ENCODE measurements at regions not wholly inside any gene's neighbourhood (a gene's known extent, or its start where the extent isn't known, plus 50 kb on each side); places are given as distances from the start of the nearest gene placed in this dataset.

- Histone ChIP-seq H3K9me3 (ENCODE audit: low read depth, low read length) (no peaks in the 10 kb centered on the region), H3K4me3 (no peak overlapping the region), H3K27ac (no peak overlapping the region), H3K9ac (ENCODE audit: insufficient read length) (no peak overlapping the region), H3K36me3 (ENCODE audit: insufficient read depth, low read length) (no peaks in the 10 kb centered on the region)
- TF ChIP-seq POLR2AphosphoS5 (IDR thresholded peaks at IDR 0.05; ENCODE audit: borderline replicate concordance, low read depth, low read length), result no peak
- no peak for TF ChIP-seq EZH2 (IDR thresholded peaks at IDR 0.05)
- no peak for TF ChIP-seq FOXP2 (optimal IDR thresholded peaks at IDR 0.05; ENCODE audit: control extremely low read depth, extremely low read length, insufficient read depth)
- no peak for DNase-seq (ENCODE audit: low read depth, low spot score)
Measured at GRCh38 chr6:164693944-164694343, 615.5 kb downstream of the C6orf118 start.

- H3K27ac ChIP-seq, result no peak overlapping the region
- H3K36me3 ChIP-seq (ENCODE audit: insufficient read depth, low read length), result no peaks in the 10 kb centered on the region
- no peaks in the 10 kb centered on the region for H3K9me3 ChIP-seq (ENCODE audit: low read depth, low read length)
- no peak overlapping the region for H3K4me3 ChIP-seq
- no peak overlapping the region for H3K9ac ChIP-seq (ENCODE audit: insufficient read length)
- DNase-seq (ENCODE audit: low read depth, low spot score), result no peak
- TF ChIP-seq EZH2 (IDR thresholded peaks at IDR 0.05), result no peak
- TF ChIP-seq FOXP2 (optimal IDR thresholded peaks at IDR 0.05; ENCODE audit: control extremely low read depth, extremely low read length, insufficient read depth), result no peak
- TF ChIP-seq POLR2AphosphoS5 (IDR thresholded peaks at IDR 0.05; ENCODE audit: borderline replicate concordance, low read depth, low read length), result no peak
Measured at GRCh38 chr6:164692772-164693510, 616.5 kb downstream of the C6orf118 start.

GRCh38 chr6:164690702-164691500 is 618.5 kb downstream of the C6orf118 start:
- DNase-seq (ENCODE audit: low read depth, low spot score), result no peak
- no peaks in the 10 kb centered on the region for H3K9me3 ChIP-seq (ENCODE audit: low read depth, low read length)

GRCh38 chr6:164690241-164690640 is 619.2 kb downstream of the C6orf118 start:
- H3K27ac ChIP-seq, result no peak overlapping the region
- no peak for DNase-seq (ENCODE audit: low read depth, low spot score)
- no peak overlapping the region for H3K4me3 ChIP-seq
- no peak for TF ChIP-seq POLR2AphosphoS5 (IDR thresholded peaks at IDR 0.05; ENCODE audit: borderline replicate concordance, low read depth, low read length)
- H3K9ac ChIP-seq (ENCODE audit: insufficient read length), result no peak overlapping the region
- H3K9me3 ChIP-seq (ENCODE audit: low read depth, low read length), result no peaks in the 10 kb centered on the region
- H3K36me3 ChIP-seq (ENCODE audit: insufficient read depth, low read length), result no peaks in the 10 kb centered on the region

More at GRCh38 chr6:164690702-164691500, 618.5 kb downstream of the C6orf118 start:
- Histone ChIP-seq H3K27ac (no peak overlapping the region), H3K9ac (ENCODE audit: insufficient read length) (no peak overlapping the region), H3K36me3 (ENCODE audit: insufficient read depth, low read length) (no peaks in the 10 kb centered on the region), H3K4me3 (no peak overlapping the region)
- TF ChIP-seq POLR2AphosphoS5 (IDR thresholded peaks at IDR 0.05; ENCODE audit: borderline replicate concordance, low read depth, low read length) (no peak), EZH2 (IDR thresholded peaks at IDR 0.05) (no peak), FOXP2 (optimal IDR thresholded peaks at IDR 0.05; ENCODE audit: control extremely low read depth, extremely low read length, insufficient read depth) (no peak)

- DNase-seq (ENCODE audit: low read depth, low spot score), result no peak
- TF ChIP-seq FOXP2 (optimal IDR thresholded peaks at IDR 0.05; ENCODE audit: control extremely low read depth, extremely low read length, insufficient read depth), result no peak
- TF ChIP-seq POLR2AphosphoS5 (IDR thresholded peaks at IDR 0.05; ENCODE audit: borderline replicate concordance, low read depth, low read length), result no peak
- TF ChIP-seq EZH2 (IDR thresholded peaks at IDR 0.05), result no peak
- H3K36me3 ChIP-seq (ENCODE audit: insufficient read depth, low read length), result no peaks in the 10 kb centered on the region
- H3K9ac ChIP-seq (ENCODE audit: insufficient read length), result no peak overlapping the region
- no peak overlapping the region for H3K27ac ChIP-seq
- no peaks in the 10 kb centered on the region for H3K9me3 ChIP-seq (ENCODE audit: low read depth, low read length)
- H3K4me3 ChIP-seq, result no peak overlapping the region
Measured at GRCh38 chr6:164665328-164665727, 644.1 kb downstream of the C6orf118 start.

- Histone ChIP-seq H3K9me3 (ENCODE audit: low read depth, low read length) (no peaks in the 10 kb centered on the region), H3K9ac (ENCODE audit: insufficient read length) (no peak overlapping the region), H3K27ac (no peak overlapping the region), H3K4me3 (no peak overlapping the region), H3K36me3 (ENCODE audit: insufficient read depth, low read length) (no peaks in the 10 kb centered on the region)
- TF ChIP-seq FOXP2 (optimal IDR thresholded peaks at IDR 0.05; ENCODE audit: control extremely low read depth, extremely low read length, insufficient read depth) (no peak), POLR2AphosphoS5 (IDR thresholded peaks at IDR 0.05; ENCODE audit: borderline replicate concordance, low read depth, low read length) (no peak), EZH2 (IDR thresholded peaks at IDR 0.05) (no peak)
- no peak for DNase-seq (ENCODE audit: low read depth, low spot score)
Measured at GRCh38 chr6:164663634-164664033, 645.8 kb downstream of the C6orf118 start.

GRCh38 chr6:164661716-164662115 is 647.7 kb downstream of the C6orf118 start:
- TF ChIP-seq FOXP2 (optimal IDR thresholded peaks at IDR 0.05; ENCODE audit: control extremely low read depth, extremely low read length, insufficient read depth), result no peak
- no peak for TF ChIP-seq EZH2 (IDR thresholded peaks at IDR 0.05)
- no peak for TF ChIP-seq POLR2AphosphoS5 (IDR thresholded peaks at IDR 0.05; ENCODE audit: borderline replicate concordance, low read depth, low read length)
- no peak for DNase-seq (ENCODE audit: low read depth, low spot score)
- H3K9ac ChIP-seq (ENCODE audit: insufficient read length), result no peak overlapping the region
- H3K9me3 ChIP-seq (ENCODE audit: low read depth, low read length), result no peaks in the 10 kb centered on the region
- H3K36me3 ChIP-seq (ENCODE audit: insufficient read depth, low read length), result no peaks in the 10 kb centered on the region
- H3K4me3 ChIP-seq, result no peak overlapping the region
- H3K27ac ChIP-seq, result no peak overlapping the region

GRCh38 chr6:164660781-164661180 is 648.6 kb downstream of the C6orf118 start:
- Histone ChIP-seq H3K4me3 (no peak overlapping the region), H3K9me3 (ENCODE audit: low read depth, low read length) (no peaks in the 10 kb centered on the region), H3K36me3 (ENCODE audit: insufficient read depth, low read length) (no peaks in the 10 kb centered on the region), H3K27ac (no peak overlapping the region), H3K9ac (ENCODE audit: insufficient read length) (no peak overlapping the region)
- no peak for DNase-seq (ENCODE audit: low read depth, low spot score)
- TF ChIP-seq EZH2 (IDR thresholded peaks at IDR 0.05) (no peak), FOXP2 (optimal IDR thresholded peaks at IDR 0.05; ENCODE audit: control extremely low read depth, extremely low read length, insufficient read depth) (no peak), POLR2AphosphoS5 (IDR thresholded peaks at IDR 0.05; ENCODE audit: borderline replicate concordance, low read depth, low read length) (no peak)
